ENCODE measurements at regions not wholly inside any gene's neighbourhood (a gene's known extent, or its start where the extent isn't known, plus 50 kb on each side); places are given as distances from the start of the nearest gene placed in this dataset.

DNA sequence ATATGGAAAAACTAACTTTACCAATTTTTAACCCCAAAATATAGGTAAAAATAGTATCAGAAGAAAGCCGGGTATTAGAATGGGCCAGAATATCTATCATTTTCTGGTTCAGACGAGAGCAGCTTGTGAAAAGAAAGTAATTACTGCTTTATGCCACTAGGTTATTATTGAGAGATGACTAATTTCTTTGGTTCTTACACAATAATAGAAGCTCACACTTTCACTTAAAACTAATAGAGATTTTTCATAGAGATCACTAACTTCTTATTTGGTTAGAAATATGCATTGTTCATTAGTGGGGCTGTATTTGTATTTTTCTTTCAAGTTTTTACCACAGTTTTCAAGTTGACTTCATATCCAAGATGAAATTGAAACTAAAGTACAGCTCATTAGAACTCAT is 1241.2 kb upstream of the FLRT2 start:
- no peak for TF ChIP-seq ZNF433 (tag by site-specific recombination; IDR thresholded peaks at IDR 0.05; ENCODE audit: low read depth)
- no peak for TF ChIP-seq ZNF239 (tag by site-specific recombination; IDR thresholded peaks at IDR 0.05)
- TF ChIP-seq ZNF548 (tag by site-specific recombination; IDR thresholded peaks at IDR 0.05): no peak
- TF ChIP-seq ZNF792 (tag by site-specific recombination; IDR thresholded peaks at IDR 0.05): no peak
- no peak for TF ChIP-seq MYNN (tag by site-specific recombination; IDR thresholded peaks at IDR 0.05; ENCODE audit: borderline replicate concordance)
- TF ChIP-seq, protein P1, sequence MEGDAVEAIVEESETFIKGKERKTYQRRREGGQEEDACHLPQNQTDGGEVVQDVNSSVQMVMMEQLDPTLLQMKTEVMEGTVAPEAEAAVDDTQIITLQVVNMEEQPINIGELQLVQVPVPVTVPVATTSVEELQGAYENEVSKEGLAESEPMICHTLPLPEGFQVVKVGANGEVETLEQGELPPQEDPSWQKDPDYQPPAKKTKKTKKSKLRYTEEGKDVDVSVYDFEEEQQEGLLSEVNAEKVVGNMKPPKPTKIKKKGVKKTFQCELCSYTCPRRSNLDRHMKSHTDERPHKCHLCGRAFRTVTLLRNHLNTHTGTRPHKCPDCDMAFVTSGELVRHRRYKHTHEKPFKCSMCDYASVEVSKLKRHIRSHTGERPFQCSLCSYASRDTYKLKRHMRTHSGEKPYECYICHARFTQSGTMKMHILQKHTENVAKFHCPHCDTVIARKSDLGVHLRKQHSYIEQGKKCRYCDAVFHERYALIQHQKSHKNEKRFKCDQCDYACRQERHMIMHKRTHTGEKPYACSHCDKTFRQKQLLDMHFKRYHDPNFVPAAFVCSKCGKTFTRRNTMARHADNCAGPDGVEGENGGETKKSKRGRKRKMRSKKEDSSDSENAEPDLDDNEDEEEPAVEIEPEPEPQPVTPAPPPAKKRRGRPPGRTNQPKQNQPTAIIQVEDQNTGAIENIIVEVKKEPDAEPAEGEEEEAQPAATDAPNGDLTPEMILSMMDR (tag by site-specific recombination; IDR thresholded peaks at IDR 0.05): no peak
- TF ChIP-seq ZNF776 (tag by site-specific recombination; IDR thresholded peaks at IDR 0.05; ENCODE audit: borderline replicate concordance): no peak
- TF ChIP-seq ZFP41 (tag by site-specific recombination; IDR thresholded peaks at IDR 0.05; ENCODE audit: borderline replicate concordance): no peak
- no peak for TF ChIP-seq REPIN1 (tag by site-specific recombination; IDR thresholded peaks at IDR 0.05; ENCODE audit: low read depth)
- TF ChIP-seq ZNF558 (tag by site-specific recombination; IDR thresholded peaks at IDR 0.05): no peak
